ENCODE measurements at regions not wholly inside any gene's neighbourhood (a gene's known extent, or its start where the extent isn't known, plus 50 kb on each side); places are given as distances from the start of the nearest gene placed in this dataset.

- TF ChIP-seq, protein P1, sequence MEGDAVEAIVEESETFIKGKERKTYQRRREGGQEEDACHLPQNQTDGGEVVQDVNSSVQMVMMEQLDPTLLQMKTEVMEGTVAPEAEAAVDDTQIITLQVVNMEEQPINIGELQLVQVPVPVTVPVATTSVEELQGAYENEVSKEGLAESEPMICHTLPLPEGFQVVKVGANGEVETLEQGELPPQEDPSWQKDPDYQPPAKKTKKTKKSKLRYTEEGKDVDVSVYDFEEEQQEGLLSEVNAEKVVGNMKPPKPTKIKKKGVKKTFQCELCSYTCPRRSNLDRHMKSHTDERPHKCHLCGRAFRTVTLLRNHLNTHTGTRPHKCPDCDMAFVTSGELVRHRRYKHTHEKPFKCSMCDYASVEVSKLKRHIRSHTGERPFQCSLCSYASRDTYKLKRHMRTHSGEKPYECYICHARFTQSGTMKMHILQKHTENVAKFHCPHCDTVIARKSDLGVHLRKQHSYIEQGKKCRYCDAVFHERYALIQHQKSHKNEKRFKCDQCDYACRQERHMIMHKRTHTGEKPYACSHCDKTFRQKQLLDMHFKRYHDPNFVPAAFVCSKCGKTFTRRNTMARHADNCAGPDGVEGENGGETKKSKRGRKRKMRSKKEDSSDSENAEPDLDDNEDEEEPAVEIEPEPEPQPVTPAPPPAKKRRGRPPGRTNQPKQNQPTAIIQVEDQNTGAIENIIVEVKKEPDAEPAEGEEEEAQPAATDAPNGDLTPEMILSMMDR (IDR thresholded peaks at IDR 0.05): no peak
- TF ChIP-seq POLR2A (IDR thresholded peaks at IDR 0.05): no peak
Measured at GRCh38 chr1:221636096-221636495, 105.8 kb downstream of the DUSP10 start.

Data from testis (tissue), 2 donors.